Uterus (tissue), 3 donors: ENCODE measurements at regions not wholly inside any gene's neighbourhood (a gene's known extent, or its start where the extent isn't known, plus 50 kb on each side); places are given as distances from the start of the nearest gene placed in this dataset.

Source experiments
- DNase-seq, 2 donors: peaks; one replicate each; pipeline ENCODE4 v3.0.0-alpha.2; 2019 to 2020
- H3K27ac ChIP-seq, 2 donors: fragments of 200-600 bp; sonication (generic); 1 replicate in 1 of 2; 2 replicates in 1 of 2; pipeline ENCODE4 v1.5.1; 2016 to 2018
- H3K27me3 ChIP-seq, 2 donors: fragments of 200-600 bp; sonication (generic); one replicate each; pipeline ENCODE4 v1.5.1; 2018 to 2019; ENCODE audit warnings: control low read depth in 1 of 2
- H3K36me3 ChIP-seq, 2 donors: fragments of 200-600 bp; sonication (generic); one replicate each; pipeline ENCODE4 v1.5.1; 2019; ENCODE audit warnings: control low read depth in 1 of 2
- H3K4me1 ChIP-seq, 2 donors: fragments of 200-600 bp; sonication (generic); one replicate each; pipeline ENCODE4 v1.5.1; 2018 to 2019; ENCODE audit warnings: control low read depth in 1 of 2
- H3K4me3 ChIP-seq, 2 donors: fragments of 200-600 bp; sonication (generic); 1 replicate in 1 of 2; 2 replicates in 1 of 2; pipeline ENCODE4 v1.5.1; 2018 to 2019; ENCODE audit warnings: mild to moderate bottlenecking in 1 of 2
- H3K9me3 ChIP-seq, 2 donors: fragments of 200-600 bp; sonication (generic); one replicate each; pipeline ENCODE4 v1.5.1; 2019; ENCODE audit warnings: control low read depth in 1 of 2
- POLR2A ChIP-seq, 2 donors: fragments of 450-650 bp; IDR thresholded peaks; one replicate each; pipeline ENCODE4 v1.6.1; 2016; ENCODE audit warnings: antibody characterized with exemption in 2 of 2, mild to moderate bottlenecking in 1 of 2, moderate library complexity in 1 of 2
- intact Hi-C: fragments of 100-400 bp; cut with DNase I; formaldehyde crosslinking; loops from one replicate; pipeline ENCODE4 v1.15.1; 2023; ENCODE audit warnings: low total_unique reads
- TF ChIP-seq, protein P1 (sequence below), 4 experiments: fragments of 200-600 bp in 2 of 4; fragments of 450-650 bp in 2 of 4; sonication (generic) in 2 of 4; IDR thresholded peaks; one replicate each; pipeline ENCODE4 v1.5.1; 2016 to 2019; ENCODE audit warnings: antibody characterized with exemption in 4 of 4, mild to moderate bottlenecking in 2 of 4, moderate library complexity in 1 of 4
- donor health status: DM: yes; HTN: yes; CAD: no.

DNA sequence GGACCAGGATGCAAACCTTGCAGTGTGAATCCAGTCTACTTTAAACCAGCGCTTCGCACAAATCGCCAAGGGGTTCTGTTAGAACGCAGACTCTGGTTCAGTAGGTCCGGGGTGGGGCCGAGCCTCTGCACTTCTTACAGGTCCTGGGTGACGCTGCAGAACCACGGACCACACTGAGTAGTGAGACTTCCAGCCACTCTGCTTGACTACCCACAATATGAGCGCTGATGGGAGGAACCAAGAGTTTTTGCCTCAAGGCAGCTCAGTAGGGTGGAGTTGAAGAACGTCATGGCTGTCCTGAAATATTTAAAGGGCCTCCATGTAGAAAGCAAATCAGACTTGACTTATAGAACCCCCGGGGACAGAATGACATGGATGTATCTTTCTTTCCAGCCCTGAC lies 138.0 kb upstream of the CRY1 start:
- DNase-seq = no peak
- Histone ChIP-seq H3K4me3 (no peak overlapping the region), H3K27me3 (no peaks in the 10 kb centered on the region), H3K4me1 (no peaks in the 10 kb centered on the region), H3K36me3 (no peaks in the 10 kb centered on the region), H3K27ac (no peak overlapping the region), H3K9me3 (no peaks in the 10 kb centered on the region)
- intact Hi-C loops = no loop called here
- TF ChIP-seq, protein P1, sequence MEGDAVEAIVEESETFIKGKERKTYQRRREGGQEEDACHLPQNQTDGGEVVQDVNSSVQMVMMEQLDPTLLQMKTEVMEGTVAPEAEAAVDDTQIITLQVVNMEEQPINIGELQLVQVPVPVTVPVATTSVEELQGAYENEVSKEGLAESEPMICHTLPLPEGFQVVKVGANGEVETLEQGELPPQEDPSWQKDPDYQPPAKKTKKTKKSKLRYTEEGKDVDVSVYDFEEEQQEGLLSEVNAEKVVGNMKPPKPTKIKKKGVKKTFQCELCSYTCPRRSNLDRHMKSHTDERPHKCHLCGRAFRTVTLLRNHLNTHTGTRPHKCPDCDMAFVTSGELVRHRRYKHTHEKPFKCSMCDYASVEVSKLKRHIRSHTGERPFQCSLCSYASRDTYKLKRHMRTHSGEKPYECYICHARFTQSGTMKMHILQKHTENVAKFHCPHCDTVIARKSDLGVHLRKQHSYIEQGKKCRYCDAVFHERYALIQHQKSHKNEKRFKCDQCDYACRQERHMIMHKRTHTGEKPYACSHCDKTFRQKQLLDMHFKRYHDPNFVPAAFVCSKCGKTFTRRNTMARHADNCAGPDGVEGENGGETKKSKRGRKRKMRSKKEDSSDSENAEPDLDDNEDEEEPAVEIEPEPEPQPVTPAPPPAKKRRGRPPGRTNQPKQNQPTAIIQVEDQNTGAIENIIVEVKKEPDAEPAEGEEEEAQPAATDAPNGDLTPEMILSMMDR (IDR thresholded peaks at IDR 0.05) = no peak
- TF ChIP-seq POLR2A (IDR thresholded peaks at IDR 0.05) = no peak

DNA sequence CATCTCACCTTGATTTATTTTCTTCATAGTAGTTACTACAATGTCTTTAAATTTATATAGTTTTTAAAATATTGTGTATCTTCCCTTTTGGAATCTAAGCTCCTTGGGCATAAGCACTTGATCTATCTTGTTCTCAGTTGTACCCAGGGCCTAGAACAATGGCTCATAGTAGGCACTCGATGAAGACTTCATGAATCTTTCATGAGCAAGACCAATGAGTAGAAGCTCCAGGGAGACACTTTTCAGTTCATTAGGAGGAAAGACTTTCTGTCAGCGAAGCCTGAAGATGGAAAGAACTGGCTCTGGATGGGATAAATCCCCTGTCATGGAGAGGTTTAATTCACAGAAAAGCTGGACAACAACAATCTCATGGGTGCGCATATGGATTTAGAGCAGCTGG lies 140.2 kb upstream of the CRY1 start:
- Histone ChIP-seq H3K27me3 (no peaks in the 10 kb centered on the region), H3K4me3 (no peak overlapping the region), H3K27ac (no peak overlapping the region), H3K36me3 (no peaks in the 10 kb centered on the region), H3K9me3 (no peaks in the 10 kb centered on the region), H3K4me1 (no peaks in the 10 kb centered on the region)
- TF ChIP-seq POLR2A (IDR thresholded peaks at IDR 0.05) = no peak
- TF ChIP-seq, protein P1 (IDR thresholded peaks at IDR 0.05) = no peak
- DNase-seq = no peak
- intact Hi-C loops = no loop called here

DNA sequence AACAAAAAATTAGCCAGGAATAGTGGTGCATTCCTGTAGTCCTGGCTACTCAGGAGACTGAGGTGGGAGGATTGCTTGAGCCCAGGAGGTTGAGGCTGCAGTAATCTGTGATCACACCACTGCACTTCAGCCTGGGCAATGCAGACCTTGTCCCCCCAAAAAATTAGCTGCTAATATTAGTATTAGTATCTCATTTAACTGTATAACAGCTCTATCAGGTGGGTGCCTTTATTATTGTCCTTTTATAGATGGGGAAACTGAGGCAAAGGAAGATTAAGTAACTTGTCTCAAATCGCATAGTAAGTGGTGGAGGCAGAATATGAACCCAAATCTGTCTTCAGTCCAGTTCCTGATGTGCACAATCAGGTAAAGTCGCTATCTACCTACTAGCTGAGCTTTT lies 142.3 kb upstream of the CRY1 start:
- Histone ChIP-seq H3K4me3 (no peak overlapping the region), H3K27ac (no peak overlapping the region), H3K4me1 (no peaks in the 10 kb centered on the region), H3K9me3 (no peaks in the 10 kb centered on the region), H3K36me3 (no peaks in the 10 kb centered on the region), H3K27me3 (no peaks in the 10 kb centered on the region)
- no peak for DNase-seq
- intact Hi-C loops = no loop called here
- no peak for TF ChIP-seq POLR2A (IDR thresholded peaks at IDR 0.05)
- TF ChIP-seq, protein P1 (IDR thresholded peaks at IDR 0.05) = no peak

DNA sequence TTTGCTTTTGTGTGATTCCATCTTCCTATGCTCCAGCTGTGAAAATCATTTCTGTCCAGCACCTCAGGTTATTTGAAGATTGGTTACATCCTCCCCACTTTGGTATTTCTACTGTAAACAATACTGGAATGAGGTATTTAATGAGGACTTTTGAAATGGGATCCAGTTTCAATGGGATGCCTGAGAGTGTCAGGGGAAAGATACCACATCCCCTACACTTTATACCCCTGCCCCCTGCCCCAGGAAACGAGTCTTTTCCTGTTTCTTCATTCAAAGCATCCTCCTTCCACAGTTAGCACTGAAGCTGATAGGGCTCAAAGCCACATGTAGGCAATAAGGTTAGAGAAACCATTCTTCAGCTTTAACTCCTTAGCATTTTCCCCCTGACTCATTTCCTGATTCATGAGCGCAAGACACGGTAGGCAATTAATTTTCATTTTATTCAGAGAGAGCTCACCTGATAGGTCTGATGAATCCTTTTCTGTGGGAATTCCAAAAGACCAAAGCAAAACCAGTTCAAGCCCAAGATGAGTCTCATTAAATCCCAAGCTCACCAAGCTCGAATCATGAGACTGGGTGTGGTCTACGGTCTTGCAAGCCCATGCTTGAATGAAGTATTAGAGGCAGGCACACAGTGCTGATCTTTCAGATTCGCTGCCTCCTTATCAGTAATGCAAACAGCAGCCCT lies 143.6 kb upstream of the CRY1 start:
- Histone ChIP-seq H3K4me1 (no peaks in the 10 kb centered on the region), H3K27ac (no peak overlapping the region), H3K4me3 (no peak overlapping the region), H3K36me3 (no peaks in the 10 kb centered on the region), H3K9me3 (no peaks in the 10 kb centered on the region), H3K27me3 (no peaks in the 10 kb centered on the region)
- TF ChIP-seq, protein P1 (IDR thresholded peaks at IDR 0.05) = no peak
- TF ChIP-seq POLR2A (IDR thresholded peaks at IDR 0.05) = no peak
- intact Hi-C loops = no loop called here
- no peak for DNase-seq

DNA sequence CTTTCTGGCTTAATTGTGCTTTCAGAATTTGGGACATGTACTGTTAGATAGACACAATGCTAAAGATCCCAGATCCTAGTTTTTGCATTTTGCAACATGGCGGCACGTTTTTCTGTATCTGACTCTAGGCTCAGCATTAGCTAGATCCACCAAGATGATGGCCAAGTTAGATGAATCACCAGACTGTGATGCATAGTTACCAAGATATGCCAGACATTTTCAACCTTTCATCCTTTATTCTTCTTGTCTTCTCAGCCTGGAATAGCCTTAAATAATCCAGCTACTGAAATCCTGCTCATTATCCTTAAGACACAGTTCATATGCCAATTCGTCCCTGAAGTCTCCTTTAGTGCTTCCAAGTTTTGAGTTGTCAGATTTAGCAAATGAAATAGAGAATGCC lies 144.9 kb upstream of the CRY1 start:
- no peak for DNase-seq
- TF ChIP-seq, protein P1 (IDR thresholded peaks at IDR 0.05) = no peak
- no peak for TF ChIP-seq POLR2A (IDR thresholded peaks at IDR 0.05)
- Histone ChIP-seq H3K36me3 (no peaks in the 10 kb centered on the region), H3K27ac (no peak overlapping the region), H3K4me3 (no peak overlapping the region), H3K27me3 (no peaks in the 10 kb centered on the region), H3K9me3 (no peaks in the 10 kb centered on the region), H3K4me1 (no peaks in the 10 kb centered on the region)
- intact Hi-C loops = no loop called here
